ENCODE measurements at regions not wholly inside any gene's neighbourhood (a gene's known extent, or its start where the extent isn't known, plus 50 kb on each side); places are given as distances from the start of the nearest gene placed in this dataset.

DNA sequence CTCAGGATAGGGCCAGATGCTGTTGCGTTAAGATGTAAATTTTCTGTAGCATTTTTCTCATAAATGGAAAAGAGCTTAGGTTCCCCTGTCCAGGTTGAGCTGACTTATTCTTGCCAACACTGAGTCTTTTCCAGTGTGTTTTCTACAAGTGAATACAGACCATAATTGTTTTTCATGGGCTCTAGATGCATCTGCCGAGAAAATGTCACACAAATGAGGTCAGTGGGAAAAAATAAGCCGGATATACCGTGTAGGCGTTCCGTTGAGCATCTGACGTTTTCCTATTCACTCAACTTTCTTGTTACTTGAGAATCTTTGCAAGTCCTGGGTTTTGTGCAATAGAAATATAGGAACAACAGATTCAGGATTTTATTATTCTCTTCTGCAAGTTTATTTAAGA is 582.9 kb upstream of the CDH4 start:
- Histone ChIP-seq H3K18ac (ENCODE audit: low read depth, low read length) (no peak overlapping the region), H2BK20ac (ENCODE audit: low read depth, low read length) (no peak overlapping the region), H3K14ac (replicated peaks; ENCODE audit: low read depth, low read length) (no peak overlapping the region), H3K4me3 (ENCODE audit: insufficient read depth, low read depth, low read length) (no peak overlapping the region), H3K79me1 (ENCODE audit: low read depth in 1 of 2, low read length in 2 of 2) (no peaks in the 10 kb centered on the region), H3K27me3 (ENCODE audit: control insufficient read depth, insufficient read depth, low read length) (no peaks in the 10 kb centered on the region), H3K36me3 (ENCODE audit: control insufficient read depth, insufficient read depth, low read length) (no peaks in the 10 kb centered on the region), H3K9me1 (ENCODE audit: insufficient read depth, low read length) (no peaks in the 10 kb centered on the region), H4K5ac (ENCODE audit: low read depth, low read length) (no peak overlapping the region), H2AFZ (replicated peaks; ENCODE audit: low read length, poor library complexity) (no peak overlapping the region), H3K27ac (ENCODE audit: insufficient read depth, low read length) (no peak overlapping the region), H2BK120ac (ENCODE audit: low read depth, low read length) (no peak overlapping the region), H3K56ac (ENCODE audit: extremely low read depth, insufficient read depth, low read length) (no peak overlapping the region), H4K8ac (ENCODE audit: low read depth in 2 of 2, low read length in 2 of 2) (no peak overlapping the region), H3K4me2 (ENCODE audit: low read depth, low read length) (no peak overlapping the region), H2AK9ac (replicated peaks; ENCODE audit: low read depth, low read length, poor library complexity) (no peak overlapping the region), H3K9me3 (ENCODE audit: control insufficient read depth, insufficient read depth, low read length) (peaks cover 22% of the 10 kb centered on the region), H3K4ac (ENCODE audit: low read depth, low read length) (no peak overlapping the region), H3K4me1 (ENCODE audit: control insufficient read depth, insufficient read depth, low read length) (no peaks in the 10 kb centered on the region), H4K20me1 (ENCODE audit: insufficient read depth, low read length) (no peaks in the 10 kb centered on the region), H4K91ac (ENCODE audit: insufficient read depth, low read depth, low read length) (no peak overlapping the region), H2AK5ac (ENCODE audit: low read depth, low read length) (no peak overlapping the region), H2BK5ac (ENCODE audit: low read depth, low read length, poor library complexity, severe bottlenecking) (no peak overlapping the region), H3K9ac (ENCODE audit: low read depth, low read length) (no peak overlapping the region), H3K23ac (ENCODE audit: low read depth, low read length) (no peak overlapping the region), H2BK15ac (ENCODE audit: low read depth, low read length) (no peak overlapping the region)
- ATAC-seq (ENCODE audit: low read depth) (no peak), DNase-seq (no peak)
- in situ Hi-C loops (cut with MboI; ENCODE audit: low sequenced_read_pairs), result no loop called here
- intact Hi-C loops (cut with micrococcal nuclease), result no loop called here
- dilution Hi-C loops (cut with HindIII; ENCODE audit: low sequenced_read_pairs, unreplicated experiment), result no loop called here
- CTCF ChIA-PET, result no interaction called here
- no TSS peak for BruUV-seq (replicated peaks)
- no peak for TF ChIP-seq FOS (IDR thresholded peaks at IDR 0.05; ENCODE audit: low read depth, low read length)
- TF ChIP-seq MAZ (IDR thresholded peaks at IDR 0.05; ENCODE audit: borderline replicate concordance, low read depth, low read length), result no peak
- TF ChIP-seq USF2 (IDR thresholded peaks at IDR 0.05; ENCODE audit: low read depth, low read length), result no peak
- TF ChIP-seq MXI1 (IDR thresholded peaks at IDR 0.05; ENCODE audit: borderline replicate concordance, low read depth, low read length), result no peak
- TF ChIP-seq ELK1 (IDR thresholded peaks at IDR 0.05; ENCODE audit: borderline replicate concordance, low read depth, low read length), result no peak
- TF ChIP-seq POLR2A (IDR thresholded peaks at IDR 0.05; ENCODE audit: low read depth, low read length), result no peak
- no peak for TF ChIP-seq CEBPB (IDR thresholded peaks at IDR 0.05; ENCODE audit: low read depth, low read length)
- no peak for TF ChIP-seq BHLHE40 (IDR thresholded peaks at IDR 0.05; ENCODE audit: low read depth, low read length)
- no peak for TF ChIP-seq MAFK (IDR thresholded peaks at IDR 0.05; ENCODE audit: low read depth, low read length)
- no peak for TF ChIP-seq RAD21 (IDR thresholded peaks at IDR 0.05; ENCODE audit: low read length)
- no peak for TF ChIP-seq NFE2L2 (IDR thresholded peaks at IDR 0.05; ENCODE audit: low read depth, low read length)
- TF ChIP-seq SMC3 (IDR thresholded peaks at IDR 0.05; ENCODE audit: low read depth, low read length), result no peak
- no peak for TF ChIP-seq RFX5 (IDR thresholded peaks at IDR 0.05; ENCODE audit: low read depth, low read length)
- TF ChIP-seq CHD1 (IDR thresholded peaks at IDR 0.05; ENCODE audit: low read depth, low read length), result no peak
- TF ChIP-seq, protein P1, sequence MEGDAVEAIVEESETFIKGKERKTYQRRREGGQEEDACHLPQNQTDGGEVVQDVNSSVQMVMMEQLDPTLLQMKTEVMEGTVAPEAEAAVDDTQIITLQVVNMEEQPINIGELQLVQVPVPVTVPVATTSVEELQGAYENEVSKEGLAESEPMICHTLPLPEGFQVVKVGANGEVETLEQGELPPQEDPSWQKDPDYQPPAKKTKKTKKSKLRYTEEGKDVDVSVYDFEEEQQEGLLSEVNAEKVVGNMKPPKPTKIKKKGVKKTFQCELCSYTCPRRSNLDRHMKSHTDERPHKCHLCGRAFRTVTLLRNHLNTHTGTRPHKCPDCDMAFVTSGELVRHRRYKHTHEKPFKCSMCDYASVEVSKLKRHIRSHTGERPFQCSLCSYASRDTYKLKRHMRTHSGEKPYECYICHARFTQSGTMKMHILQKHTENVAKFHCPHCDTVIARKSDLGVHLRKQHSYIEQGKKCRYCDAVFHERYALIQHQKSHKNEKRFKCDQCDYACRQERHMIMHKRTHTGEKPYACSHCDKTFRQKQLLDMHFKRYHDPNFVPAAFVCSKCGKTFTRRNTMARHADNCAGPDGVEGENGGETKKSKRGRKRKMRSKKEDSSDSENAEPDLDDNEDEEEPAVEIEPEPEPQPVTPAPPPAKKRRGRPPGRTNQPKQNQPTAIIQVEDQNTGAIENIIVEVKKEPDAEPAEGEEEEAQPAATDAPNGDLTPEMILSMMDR (conservative IDR thresholded peaks at IDR 0.05; ENCODE audit: low read depth, low read length), result no peak
- no peak for TF ChIP-seq RCOR1 (IDR thresholded peaks at IDR 0.05; ENCODE audit: insufficient replicate concordance, low read length)
- POLR2A ChIA-PET (ENCODE audit: unreplicated experiment), result no interaction called here
- WGBS, 2 experiments (ENCODE audit: extremely low coverage in 2 of 2, insufficient read length in 1 of 2), result no CpG with 5 or more reads among the region's 7 CpGs
